GM23338 (cell line): ENCODE measurements at regions not wholly inside any gene's neighbourhood (a gene's known extent, or its start where the extent isn't known, plus 50 kb on each side); places are given as distances from the start of the nearest gene placed in this dataset.

Experiments used
- ATAC-seq: fragments of 200-7000 bp; cut with Tn5 transposase; 3 replicates; pipeline ENCODE4 v1.9.1; 2020
- DNase-seq: peaks from one replicate; pipeline ENCODE4 v3.0.0-alpha.2; 2015; ENCODE audit warnings: low spot score
- H2AFZ ChIP-seq: fragments of 200-600 bp; sonication (generic); 2 replicates; pipeline ENCODE4 v1.8.0; 2016; ENCODE audit warnings: antibody characterized with exemption, mild to moderate bottlenecking, moderate library complexity
- H3F3A ChIP-seq: fragments of 200-600 bp; sonication (generic); replicated peaks from 2 replicates; pipeline ENCODE4 v1.8.0; 2017; ENCODE audit warnings: antibody characterized with exemption, mixed run types, low read depth
- H3K27ac ChIP-seq: fragments of 200-600 bp; sonication (generic); 2 replicates; pipeline ENCODE4 v1.6.1; 2016; ENCODE audit warnings: low read depth
- H3K27me3 ChIP-seq: fragments of 200-600 bp; sonication (generic); 2 replicates; pipeline ENCODE4 v1.8.0; 2016; ENCODE audit warnings: mild to moderate bottlenecking, mixed run types, moderate library complexity; ENCODE audit not compliant: insufficient read depth
- H3K36me3 ChIP-seq: fragments of 200-600 bp; sonication (generic); 2 replicates; pipeline ENCODE4 v1.8.0; 2016; ENCODE audit warnings: mild to moderate bottlenecking; ENCODE audit not compliant: insufficient read depth
- H3K4me1 ChIP-seq: fragments of 200-600 bp; sonication (generic); 2 replicates; pipeline ENCODE4 v1.8.0; 2016; ENCODE audit warnings: mild to moderate bottlenecking, moderate library complexity; ENCODE audit not compliant: insufficient read depth
- H3K4me2 ChIP-seq: fragments of 200-600 bp; sonication (generic); 2 replicates; pipeline ENCODE4 v1.7.1; 2017; ENCODE audit warnings: mixed run types
- H3K4me3 ChIP-seq: fragments of 200-600 bp; sonication (generic); 2 replicates; pipeline ENCODE4 v1.6.1; 2016; ENCODE audit warnings: mixed run types
- H3K79me2 ChIP-seq: fragments of 200-600 bp; sonication (generic); replicated peaks from 2 replicates; pipeline ENCODE4 v1.8.0; 2017; ENCODE audit warnings: mild to moderate bottlenecking; ENCODE audit not compliant: insufficient read depth
- H3K9me2 ChIP-seq: fragments of 200-600 bp; sonication (generic); 2 replicates; pipeline ENCODE4 v1.8.0; 2017; ENCODE audit not compliant: insufficient read depth
- H4K20me1 ChIP-seq: fragments of 200-600 bp; sonication (generic); replicated peaks from 2 replicates; pipeline ENCODE4 v1.8.0; 2017; ENCODE audit warnings: mild to moderate bottlenecking; ENCODE audit not compliant: insufficient read depth
- H3K27ac Mint-ChIP-seq: 2 replicates; pipeline ENCODE4 v1.8.0; 2020; ENCODE audit warnings: inconsistent platforms, mild to moderate bottlenecking, moderate library complexity, mixed read lengths
- H3K27me3 Mint-ChIP-seq: 3 replicates; pipeline ENCODE4 v1.8.0; 2022; ENCODE audit warnings: low read depth, mild to moderate bottlenecking, moderate library complexity, mixed read lengths, inconsistent platforms; ENCODE audit not compliant: insufficient read depth, poor library complexity
- H3K36me3 Mint-ChIP-seq: 3 replicates; pipeline ENCODE4 v1.8.0; 2021; ENCODE audit warnings: low read depth, mild to moderate bottlenecking, inconsistent platforms, moderate library complexity, mixed read lengths
- H3K4me1 Mint-ChIP-seq: 3 replicates; pipeline ENCODE4 v1.8.0; 2020; ENCODE audit warnings: mild to moderate bottlenecking, inconsistent platforms, mixed read lengths
- H3K4me3 Mint-ChIP-seq: 3 replicates; pipeline ENCODE4 v1.8.0; 2021; ENCODE audit warnings: moderate library complexity, mild to moderate bottlenecking, inconsistent platforms, mixed read lengths
- H3K9me3 Mint-ChIP-seq: 3 replicates; pipeline ENCODE4 v1.8.0; 2020; ENCODE audit warnings: moderate library complexity, mild to moderate bottlenecking, inconsistent platforms, mixed read lengths
- CTCF ChIP-seq, 2 experiments: fragments of 200-600 bp in 1 of 2; sonication (generic) in 1 of 2; conservative IDR thresholded peaks; 2 replicates each; pipeline versions ENCODE4 v1.5.1 to v1.6.1; 2016 to 2017; ENCODE audit warnings: antibody characterized with exemption in 2 of 2, low read depth in 2 of 2, mild to moderate bottlenecking in 2 of 2, moderate library complexity in 1 of 2
- ETS1 ChIP-seq: IDR thresholded peaks from 2 replicates; pipeline ENCODE4 v1.6.1; 2016; ENCODE audit warnings: antibody characterized with exemption
- EZH2 ChIP-seq: fragments of 200-600 bp; sonication (generic); IDR thresholded peaks from one replicate; pipeline ENCODE4 v1.8.0; 2017; ENCODE audit warnings: antibody characterized with exemption, mild to moderate bottlenecking, low read depth; ENCODE audit not compliant: unreplicated experiment
- EZH2phosphoT487 ChIP-seq: fragments of 200-600 bp; sonication (generic); IDR thresholded peaks from one replicate; pipeline ENCODE4 v1.8.1; 2018; ENCODE audit warnings: antibody characterized with exemption; ENCODE audit not compliant: unreplicated experiment
- JUNB ChIP-seq: IDR thresholded peaks from one replicate; pipeline ENCODE4 v1.6.1; 2016; ENCODE audit warnings: antibody characterized with exemption; ENCODE audit not compliant: unreplicated experiment
- NANOG ChIP-seq: IDR thresholded peaks from 2 replicates; pipeline ENCODE4 v1.6.1; 2016; ENCODE audit warnings: antibody characterized with exemption, borderline replicate concordance
- POLR2AphosphoS5 ChIP-seq: IDR thresholded peaks from 2 replicates; pipeline ENCODE4 v1.6.1; 2016; ENCODE audit warnings: antibody characterized with exemption, low read depth
- ZNF114 ChIP-seq: fragments of 250-450 bp; sonication (Bioruptor Pico); IDR thresholded peaks from 2 replicates; pipeline ENCODE4 v1.5.0; 2020; ENCODE audit warnings: mild to moderate bottlenecking, moderate library complexity
- ZNF331 ChIP-seq: fragments of 250-450 bp; sonication (Bioruptor Pico); IDR thresholded peaks from 2 replicates; pipeline ENCODE4 v1.5.0; 2020; ENCODE audit warnings: low read depth, mild to moderate bottlenecking, moderate library complexity
- TF ChIP-seq, protein P1 (sequence below): fragments of 250-450 bp; sonication (Bioruptor Pico); IDR thresholded peaks from 2 replicates; pipeline ENCODE4 v1.5.0; 2020; ENCODE audit warnings: mild to moderate bottlenecking, moderate library complexity

- TF ChIP-seq ZNF331 (no peak), CTCF (conservative IDR thresholded peaks at IDR 0.05; ENCODE audit: low read depth in 2 of 2) (no peak)
Observed at GRCh38 chr18:79596446-79597175, 83.0 kb upstream of the CTDP1 start (continued).

DNA sequence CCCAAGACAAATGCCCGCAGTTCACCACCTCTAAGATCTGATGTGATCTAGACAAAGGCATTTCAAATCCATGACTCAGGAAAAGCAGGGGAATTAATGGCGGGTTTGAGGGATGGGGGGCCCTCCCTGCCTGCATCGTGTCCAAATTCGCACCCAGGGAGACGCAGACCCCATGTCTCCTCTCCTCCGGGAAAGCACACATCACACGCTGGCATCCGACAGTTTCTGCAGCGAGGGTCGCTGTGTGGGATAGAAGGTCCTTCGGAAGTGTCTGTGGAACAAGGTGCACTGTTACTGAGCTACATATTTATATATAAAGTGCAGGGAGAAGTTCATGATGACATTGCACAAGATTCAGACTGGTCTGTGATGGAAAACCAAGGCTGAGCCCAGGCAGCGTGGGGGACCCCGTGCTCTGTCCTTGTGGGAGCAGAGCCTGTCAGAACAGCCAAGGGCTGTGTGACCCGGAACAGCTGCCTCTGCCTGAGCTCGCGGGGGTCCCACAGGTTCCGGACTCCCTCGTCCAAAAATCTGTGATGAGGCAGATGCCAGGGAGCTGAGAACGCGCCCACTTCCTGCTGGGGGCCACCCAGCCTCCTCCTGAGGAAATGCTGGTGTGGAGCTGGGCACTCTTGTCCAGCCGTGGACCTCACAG, 82.3 kb upstream of the CTDP1 start:
- Mint-ChIP-seq H3K27me3 (peaks cover 2% of the 10 kb centered on the region), H3K9me3 (peaks cover 2% of the 10 kb centered on the region), H3K4me3 (no peak overlapping the region), H3K27ac (no peak overlapping the region), H3K36me3 (no peaks in the 10 kb centered on the region), H3K4me1 (peaks cover 10% of the 10 kb centered on the region)
- no peak for ATAC-seq
- H3K9me2 ChIP-seq, result no peaks in the 10 kb centered on the region
- H3K4me3 ChIP-seq, result no peak overlapping the region
- no peaks in the 10 kb centered on the region for H3K27me3 ChIP-seq
- no peak overlapping the region for H3K27ac ChIP-seq
- no peak for DNase-seq
- no peaks in the 10 kb centered on the region for H3F3A ChIP-seq
- no peaks in the 10 kb centered on the region for H4K20me1 ChIP-seq
- H3K4me2 ChIP-seq, result no peak overlapping the region
- no peak overlapping the region for H2AFZ ChIP-seq
- no peaks in the 10 kb centered on the region for H3K79me2 ChIP-seq
- no peaks in the 10 kb centered on the region for H3K4me1 ChIP-seq
- no peaks in the 10 kb centered on the region for H3K36me3 ChIP-seq
- no peak for TF ChIP-seq JUNB
- TF ChIP-seq EZH2, result no peak
- TF ChIP-seq ZNF114 (CRISPR knock-in tag), result no peak
- TF ChIP-seq POLR2AphosphoS5, result no peak
- TF ChIP-seq EZH2phosphoT487, result no peak
- TF ChIP-seq, protein P1, sequence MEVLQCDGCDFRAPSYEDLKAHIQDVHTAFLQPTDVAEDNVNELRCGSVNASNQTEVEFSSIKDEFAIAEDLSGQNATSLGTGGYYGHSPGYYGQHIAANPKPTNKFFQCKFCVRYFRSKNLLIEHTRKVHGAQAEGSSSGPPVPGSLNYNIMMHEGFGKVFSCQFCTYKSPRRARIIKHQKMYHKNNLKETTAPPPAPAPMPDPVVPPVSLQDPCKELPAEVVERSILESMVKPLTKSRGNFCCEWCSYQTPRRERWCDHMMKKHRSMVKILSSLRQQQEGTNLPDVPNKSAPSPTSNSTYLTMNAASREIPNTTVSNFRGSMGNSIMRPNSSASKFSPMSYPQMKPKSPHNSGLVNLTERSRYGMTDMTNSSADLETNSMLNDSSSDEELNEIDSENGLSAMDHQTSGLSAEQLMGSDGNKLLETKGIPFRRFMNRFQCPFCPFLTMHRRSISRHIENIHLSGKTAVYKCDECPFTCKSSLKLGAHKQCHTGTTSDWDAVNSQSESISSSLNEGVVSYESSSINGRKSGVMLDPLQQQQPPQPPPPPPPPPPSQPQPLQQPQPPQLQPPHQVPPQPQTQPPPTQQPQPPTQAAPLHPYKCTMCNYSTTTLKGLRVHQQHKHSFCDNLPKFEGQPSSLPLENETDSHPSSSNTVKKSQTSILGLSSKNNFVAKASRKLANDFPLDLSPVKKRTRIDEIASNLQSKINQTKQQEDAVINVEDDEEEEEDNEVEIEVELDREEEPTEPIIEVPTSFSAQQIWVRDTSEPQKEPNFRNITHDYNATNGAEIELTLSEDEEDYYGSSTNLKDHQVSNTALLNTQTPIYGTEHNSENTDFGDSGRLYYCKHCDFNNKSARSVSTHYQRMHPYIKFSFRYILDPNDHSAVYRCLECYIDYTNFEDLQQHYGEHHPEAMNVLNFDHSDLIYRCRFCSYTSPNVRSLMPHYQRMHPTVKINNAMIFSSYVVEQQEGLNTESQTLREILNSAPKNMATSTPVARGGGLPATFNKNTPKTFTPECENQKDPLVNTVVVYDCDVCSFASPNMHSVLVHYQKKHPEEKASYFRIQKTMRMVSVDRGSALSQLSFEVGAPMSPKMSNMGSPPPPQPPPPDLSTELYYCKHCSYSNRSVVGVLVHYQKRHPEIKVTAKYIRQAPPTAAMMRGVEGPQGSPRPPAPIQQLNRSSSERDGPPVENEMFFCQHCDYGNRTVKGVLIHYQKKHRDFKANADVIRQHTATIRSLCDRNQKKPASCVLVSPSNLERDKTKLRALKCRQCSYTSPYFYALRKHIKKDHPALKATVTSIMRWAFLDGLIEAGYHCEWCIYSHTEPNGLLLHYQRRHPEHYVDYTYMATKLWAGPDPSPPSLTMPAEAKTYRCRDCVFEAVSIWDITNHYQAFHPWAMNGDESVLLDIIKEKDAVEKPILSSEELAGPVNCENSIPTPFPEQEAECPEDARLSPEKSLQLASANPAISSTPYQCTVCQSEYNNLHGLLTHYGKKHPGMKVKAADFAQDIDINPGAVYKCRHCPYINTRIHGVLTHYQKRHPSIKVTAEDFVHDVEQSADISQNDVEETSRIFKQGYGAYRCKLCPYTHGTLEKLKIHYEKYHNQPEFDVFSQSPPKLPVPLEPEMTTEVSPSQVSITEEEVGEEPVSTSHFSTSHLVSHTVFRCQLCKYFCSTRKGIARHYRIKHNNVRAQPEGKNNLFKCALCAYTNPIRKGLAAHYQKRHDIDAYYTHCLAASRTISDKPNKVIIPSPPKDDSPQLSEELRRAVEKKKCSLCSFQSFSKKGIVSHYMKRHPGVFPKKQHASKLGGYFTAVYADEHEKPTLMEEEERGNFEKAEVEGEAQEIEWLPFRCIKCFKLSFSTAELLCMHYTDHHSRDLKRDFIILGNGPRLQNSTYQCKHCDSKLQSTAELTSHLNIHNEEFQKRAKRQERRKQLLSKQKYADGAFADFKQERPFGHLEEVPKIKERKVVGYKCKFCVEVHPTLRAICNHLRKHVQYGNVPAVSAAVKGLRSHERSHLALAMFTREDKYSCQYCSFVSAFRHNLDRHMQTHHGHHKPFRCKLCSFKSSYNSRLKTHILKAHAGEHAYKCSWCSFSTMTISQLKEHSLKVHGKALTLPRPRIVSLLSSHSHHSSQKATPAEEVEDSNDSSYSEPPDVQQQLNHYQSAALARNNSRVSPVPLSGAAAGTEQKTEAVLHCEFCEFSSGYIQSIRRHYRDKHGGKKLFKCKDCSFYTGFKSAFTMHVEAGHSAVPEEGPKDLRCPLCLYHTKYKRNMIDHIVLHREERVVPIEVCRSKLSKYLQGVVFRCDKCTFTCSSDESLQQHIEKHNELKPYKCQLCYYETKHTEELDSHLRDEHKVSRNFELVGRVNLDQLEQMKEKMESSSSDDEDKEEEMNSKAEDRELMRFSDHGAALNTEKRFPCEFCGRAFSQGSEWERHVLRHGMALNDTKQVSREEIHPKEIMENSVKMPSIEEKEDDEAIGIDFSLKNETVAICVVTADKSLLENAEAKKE (CRISPR knock-in tag), result no peak
- TF ChIP-seq NANOG, result no peak
- TF ChIP-seq ZNF331, result no peak
- no peak for TF ChIP-seq CTCF (conservative IDR thresholded peaks at IDR 0.05; ENCODE audit: low read depth in 2 of 2)
- TF ChIP-seq ETS1, result no peak
